ENCODE measurements at regions not wholly inside any gene's neighbourhood (a gene's known extent, or its start where the extent isn't known, plus 50 kb on each side); places are given as distances from the start of the nearest gene placed in this dataset.

- intact Hi-C loops (cut with micrococcal nuclease; ENCODE audit: unreplicated experiment) = no loop called here
- no peak overlapping the region for H3K27ac ChIP-seq (ENCODE audit: control insufficient read depth, insufficient read depth)
- TF ChIP-seq ZBTB4 (CRISPR knock-in tag; IDR thresholded peaks at IDR 0.05) (no peak), RFX5 (IDR thresholded peaks at IDR 0.05; ENCODE audit: low read depth, low read length) (no peak), ZZZ3 (IDR thresholded peaks at IDR 0.05; ENCODE audit: control insufficient read depth, insufficient read length, low read depth) (no peak), STAT3 (IDR thresholded peaks at IDR 0.05; ENCODE audit: low read depth, low read length) (no peak), REST (IDR thresholded peaks at IDR 0.05; ENCODE audit: low read depth, low read length) (no peak), ATF3 (IDR thresholded peaks at IDR 0.05; ENCODE audit: borderline replicate concordance, extremely low read depth, low read depth, low read length) (no peak), CEBPB (IDR thresholded peaks at IDR 0.05; ENCODE audit: borderline replicate concordance in 1 of 2, low read depth in 2 of 2, low read length in 2 of 2) (no peak), YBX1 (IDR thresholded peaks at IDR 0.05) (no peak), MAX (IDR thresholded peaks at IDR 0.05; ENCODE audit: low read depth, low read length) (no peak), LARP7 (IDR thresholded peaks at IDR 0.05) (no peak), ELK1 (IDR thresholded peaks at IDR 0.05; ENCODE audit: low read depth, low read length) (no peak), IRF5 (IDR thresholded peaks at IDR 0.05; ENCODE audit: borderline replicate concordance) (no peak), CREB1 (IDR thresholded peaks at IDR 0.05; ENCODE audit: low read depth) (no peak), TCF3 (IDR thresholded peaks at IDR 0.05; ENCODE audit: borderline replicate concordance, insufficient read depth, low read depth, low read length) (no peak), SMC3 (IDR thresholded peaks at IDR 0.05; ENCODE audit: borderline replicate concordance, low read length) (no peak)
Observed at GRCh38 chr7:145151676-145152075, 315.8 kb upstream of the TPK1 start.

More at GRCh38 chr7:145151676-145152075, 315.8 kb upstream of the TPK1 start:
- DNase-seq (ENCODE audit: low read depth, low spot score) = no peak
- no peak for ATAC-seq
- ChIA-PET CTCF (interaction anchor here (0.9 kb wide), 1 partner anchor 16 kb away, joined by 3 read pairs; no protein-coding TSS in a partner anchor), RAD21 (ENCODE audit: unreplicated experiment) (no interaction called here), POLR2A (no interaction called here), SMC1A (ENCODE audit: uncharacterized antibody, unreplicated experiment) (interaction anchor here (0.8 kb wide), 1 partner anchor 15 kb away, joined by 3 read pairs; no protein-coding TSS in a partner anchor)
- 21% methylated on average over 11 of the region's 11 CpGs for WGBS (ENCODE audit: insufficient coverage, insufficient replicate concordance, low lambda C conversion rate, missing lambda C conversion rate)
- in situ Hi-C loops (cut with MboI) = no loop called here
- Histone ChIP-seq H3K36me3 (ENCODE audit: control insufficient read depth in 2 of 2, insufficient read depth in 2 of 2, low read length in 1 of 2) (no peaks in the 10 kb centered on the region), H3K4me2 (ENCODE audit: control insufficient read depth, insufficient read depth) (no peak overlapping the region), H3K9me3 (replicated peaks; ENCODE audit: control insufficient read depth, insufficient read depth, low read length) (no peaks in the 10 kb centered on the region), H3K4me3 (no peak overlapping the region), H3K4me1 (ENCODE audit: control insufficient read depth, insufficient read depth, low read length) (no peaks in the 10 kb centered on the region), H4K20me1 (ENCODE audit: control insufficient read depth, insufficient read depth) (no peaks in the 10 kb centered on the region), H3K79me2 (ENCODE audit: control insufficient read depth, insufficient read depth, low read length) (no peaks in the 10 kb centered on the region), H2AFZ (ENCODE audit: control insufficient read depth, low read depth, low read length) (no peak overlapping the region), H3K9ac (ENCODE audit: control insufficient read depth, insufficient read depth, low read length) (no peak overlapping the region), H3K27me3 (replicated peaks in 1 of 2; ENCODE audit: control insufficient read depth in 2 of 2, insufficient read depth in 2 of 2, low read length in 1 of 2) (no peaks in the 10 kb centered on the region)
- FAIRE-seq = no peak
- no TSS peak for BruUV-seq (replicated peaks)
